ENCODE measurements at regions not wholly inside any gene's neighbourhood (a gene's known extent, or its start where the extent isn't known, plus 50 kb on each side); places are given as distances from the start of the nearest gene placed in this dataset.

- Histone ChIP-seq H4K20me1 (ENCODE audit: low read length) (no peaks in the 10 kb centered on the region), H3K9me2 (replicated peaks; ENCODE audit: low read length) (no peaks in the 10 kb centered on the region), H2AFZ (ENCODE audit: low read length) (no peak overlapping the region), H3F3A (ENCODE audit: low read length, unreplicated experiment) (no peaks in the 10 kb centered on the region), H3K9me3 (ENCODE audit: low read length) (no peaks in the 10 kb centered on the region), H3K79me2 (ENCODE audit: low read length) (no peaks in the 10 kb centered on the region), H3K4me3 (ENCODE audit: low read length) (no peak overlapping the region), H3K4me1 (ENCODE audit: insufficient read depth, low read length) (peaks cover 12% of the 10 kb centered on the region; the same call in 1 of the 2 replicates), H3K27ac (ENCODE audit: low read length) (no peak overlapping the region), H3K4me2 (ENCODE audit: low read length) (no peak overlapping the region), H3K9ac (ENCODE audit: low read length) (no peak overlapping the region), H3K36me3 (ENCODE audit: low read depth, low read length) (no peaks in the 10 kb centered on the region), H3K27me3 (ENCODE audit: low read length) (no peaks in the 10 kb centered on the region)
- ChIA-PET POLR2A (ENCODE audit: unreplicated experiment) (no interaction called here), CTCF (no interaction called here)
- TF ChIP-seq EZH2 (IDR thresholded peaks at IDR 0.05; ENCODE audit: low read length, unreplicated experiment): no peak
- TF ChIP-seq, protein P1, sequence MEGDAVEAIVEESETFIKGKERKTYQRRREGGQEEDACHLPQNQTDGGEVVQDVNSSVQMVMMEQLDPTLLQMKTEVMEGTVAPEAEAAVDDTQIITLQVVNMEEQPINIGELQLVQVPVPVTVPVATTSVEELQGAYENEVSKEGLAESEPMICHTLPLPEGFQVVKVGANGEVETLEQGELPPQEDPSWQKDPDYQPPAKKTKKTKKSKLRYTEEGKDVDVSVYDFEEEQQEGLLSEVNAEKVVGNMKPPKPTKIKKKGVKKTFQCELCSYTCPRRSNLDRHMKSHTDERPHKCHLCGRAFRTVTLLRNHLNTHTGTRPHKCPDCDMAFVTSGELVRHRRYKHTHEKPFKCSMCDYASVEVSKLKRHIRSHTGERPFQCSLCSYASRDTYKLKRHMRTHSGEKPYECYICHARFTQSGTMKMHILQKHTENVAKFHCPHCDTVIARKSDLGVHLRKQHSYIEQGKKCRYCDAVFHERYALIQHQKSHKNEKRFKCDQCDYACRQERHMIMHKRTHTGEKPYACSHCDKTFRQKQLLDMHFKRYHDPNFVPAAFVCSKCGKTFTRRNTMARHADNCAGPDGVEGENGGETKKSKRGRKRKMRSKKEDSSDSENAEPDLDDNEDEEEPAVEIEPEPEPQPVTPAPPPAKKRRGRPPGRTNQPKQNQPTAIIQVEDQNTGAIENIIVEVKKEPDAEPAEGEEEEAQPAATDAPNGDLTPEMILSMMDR (conservative IDR thresholded peaks at IDR 0.05; ENCODE audit: low read depth, low read length): no peak
- TF ChIP-seq EZH2phosphoT487 (IDR thresholded peaks at IDR 0.05; ENCODE audit: borderline replicate concordance, low read length): no peak
- BruUV-seq (replicated peaks): no TSS peak
- no peak for ATAC-seq
- DNase-seq: no peak
- intact Hi-C loops (cut with micrococcal nuclease): no loop called here
Measured at GRCh38 chr3:146970236-146970635, 365.1 kb upstream of the PLSCR5 start.

- no peaks in the 10 kb centered on the region for H3K27me3 ChIP-seq (ENCODE audit: low read length)
- H3K4me3 ChIP-seq (ENCODE audit: low read length): no peak overlapping the region
- H3K9me2 ChIP-seq (replicated peaks; ENCODE audit: low read length): no peaks in the 10 kb centered on the region
- H3K4me2 ChIP-seq (ENCODE audit: low read length): no peak overlapping the region
- no peaks in the 10 kb centered on the region for H3K36me3 ChIP-seq (ENCODE audit: low read depth, low read length)
- no peak overlapping the region for H3K9ac ChIP-seq (ENCODE audit: low read length)
- no peaks in the 10 kb centered on the region for H4K20me1 ChIP-seq (ENCODE audit: low read length)
- ChIA-PET CTCF (no interaction called here), POLR2A (ENCODE audit: unreplicated experiment) (no interaction called here)
- H3F3A ChIP-seq (ENCODE audit: low read length, unreplicated experiment): no peaks in the 10 kb centered on the region
- intact Hi-C loops (cut with micrococcal nuclease): no loop called here
- H2AFZ ChIP-seq (ENCODE audit: low read length): no peak overlapping the region
- no peaks in the 10 kb centered on the region for H3K9me3 ChIP-seq (ENCODE audit: low read length)
- BruUV-seq (replicated peaks): no TSS peak
- H3K79me2 ChIP-seq (ENCODE audit: low read length): no peaks in the 10 kb centered on the region
- TF ChIP-seq, protein P1 (conservative IDR thresholded peaks at IDR 0.05; ENCODE audit: low read depth, low read length): no peak
- TF ChIP-seq EZH2phosphoT487 (IDR thresholded peaks at IDR 0.05; ENCODE audit: borderline replicate concordance, low read length) (no peak), EZH2 (IDR thresholded peaks at IDR 0.05; ENCODE audit: low read length, unreplicated experiment) (no peak)
- H3K27ac ChIP-seq (ENCODE audit: low read length): no peak overlapping the region
- DNase-seq: no peak
- ATAC-seq: no peak
- peaks cover 12% of the 10 kb centered on the region; the same call in 1 of the 2 replicates for H3K4me1 ChIP-seq (ENCODE audit: insufficient read depth, low read length)
Measured at GRCh38 chr3:146969356-146969755, 364.2 kb upstream of the PLSCR5 start.

DNA sequence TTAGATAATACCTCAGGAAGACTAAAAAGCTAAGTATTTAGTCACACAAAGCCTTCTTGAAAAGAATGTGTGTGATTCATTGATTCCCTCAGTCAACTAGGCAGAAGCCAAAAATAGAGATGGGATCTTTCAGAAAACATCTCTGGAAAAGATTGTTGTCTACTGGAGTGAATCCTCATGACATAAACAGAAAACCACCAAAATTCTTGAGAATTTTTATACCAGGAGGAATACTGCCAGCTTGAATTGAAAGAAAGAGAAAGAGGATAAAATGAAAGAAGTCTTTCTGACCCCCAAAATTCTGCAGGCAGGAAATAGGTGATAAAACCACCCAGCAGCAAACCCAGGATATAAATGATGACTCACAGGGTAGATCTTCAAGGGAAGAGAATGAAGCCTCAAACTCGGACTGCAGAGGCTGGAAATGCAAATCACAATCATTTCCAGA lies 363.1 kb upstream of the PLSCR5 start:
- H4K20me1 ChIP-seq (ENCODE audit: low read length): no peaks in the 10 kb centered on the region
- no peaks in the 10 kb centered on the region for H3K79me2 ChIP-seq (ENCODE audit: low read length)
- H3K9me3 ChIP-seq (ENCODE audit: low read length): no peaks in the 10 kb centered on the region
- H3K4me1 ChIP-seq (ENCODE audit: insufficient read depth, low read length): peaks cover 12% of the 10 kb centered on the region; the same call in 1 of the 2 replicates
- H3K27me3 ChIP-seq (ENCODE audit: low read length): no peaks in the 10 kb centered on the region
- ChIA-PET CTCF (no interaction called here), POLR2A (ENCODE audit: unreplicated experiment) (no interaction called here)
- H3K9ac ChIP-seq (ENCODE audit: low read length): no peak overlapping the region
- DNase-seq: peak; percentile 39
- H3F3A ChIP-seq (ENCODE audit: low read length, unreplicated experiment): no peaks in the 10 kb centered on the region
- TF ChIP-seq EZH2 (IDR thresholded peaks at IDR 0.05; ENCODE audit: low read length, unreplicated experiment) (no peak), EZH2phosphoT487 (IDR thresholded peaks at IDR 0.05; ENCODE audit: borderline replicate concordance, low read length) (no peak)
- TF ChIP-seq, protein P1 (conservative IDR thresholded peaks at IDR 0.05; ENCODE audit: low read depth, low read length): no peak
- no peaks in the 10 kb centered on the region for H3K9me2 ChIP-seq (replicated peaks; ENCODE audit: low read length)
- no peak overlapping the region for H2AFZ ChIP-seq (ENCODE audit: low read length)
- no peaks in the 10 kb centered on the region for H3K36me3 ChIP-seq (ENCODE audit: low read depth, low read length)
- no TSS peak for BruUV-seq (replicated peaks)
- H3K4me3 ChIP-seq (ENCODE audit: low read length): no peak overlapping the region
- intact Hi-C loops (cut with micrococcal nuclease): no loop called here
- H3K4me2 ChIP-seq (ENCODE audit: low read length): peak overlapping the region; percentile 36; the same call in 1 of the 2 replicates
- peak overlapping the region; percentile 65 for H3K27ac ChIP-seq (ENCODE audit: low read length)
- peak; percentile 43; the same call in 1 of the 2 replicates for ATAC-seq
